Heart right ventricle (tissue), 16 donors: ENCODE measurements at regions not wholly inside any gene's neighbourhood (a gene's known extent, or its start where the extent isn't known, plus 50 kb on each side); places are given as distances from the start of the nearest gene placed in this dataset.

Source experiments
- ATAC-seq, 8 donors: fragments of 200-7000 bp; cut with Tn5 transposase; one replicate each; pipeline ENCODE4 v1.9.1; 2020; ENCODE audit warnings: mild to moderate bottlenecking in 8 of 8, moderate library complexity in 8 of 8, moderate number of reproducible peaks in 1 of 8
- DNase-seq, 2 donors: peaks; one replicate each; pipeline ENCODE4 v3.0.0-alpha.2; 2020
- H3K27ac ChIP-seq, 10 donors: fragments of 200-600 bp; sonication (generic) in 2 of 10; one replicate each; pipeline versions ENCODE4 v1.5.0 to v1.8.0; 2020 to 2022; ENCODE audit warnings: mild to moderate bottlenecking in 3 of 10
- H3K27me3 ChIP-seq, 7 donors: fragments of 200-600 bp; one replicate each; pipeline ENCODE4 v1.8.0; 2021 to 2022; ENCODE audit warnings: mild to moderate bottlenecking in 2 of 7
- H3K36me3 ChIP-seq, 9 donors: fragments of 200-600 bp; sonication (generic) in 1 of 9; one replicate each; pipeline versions ENCODE4 v1.5.0 to v1.8.0; 2020 to 2022; ENCODE audit warnings: mild to moderate bottlenecking in 2 of 9
- H3K4me1 ChIP-seq, 9 donors: fragments of 200-600 bp; sonication (generic) in 1 of 9; one replicate each; pipeline versions ENCODE4 v1.5.0 to v1.8.0; 2020 to 2022; ENCODE audit warnings: mild to moderate bottlenecking in 4 of 9
- H3K4me3 ChIP-seq, 10 donors: fragments of 200-600 bp; sonication (generic) in 2 of 10; one replicate each; pipeline versions ENCODE4 v1.5.0 to v1.8.0; 2020 to 2022; ENCODE audit warnings: mild to moderate bottlenecking in 7 of 10, moderate library complexity in 2 of 10
- H3K9me3 ChIP-seq, 11 donors: fragments of 200-600 bp in 10 of 11; sonication (generic) in 2 of 11; one replicate each; pipeline versions ENCODE4 v1.5.0 to v1.8.0; 2013 to 2022; ENCODE audit warnings: mild to moderate bottlenecking in 2 of 11, control low read depth in 1 of 11, moderate library complexity in 1 of 11
- CTCF ChIP-seq, 9 donors: fragments of 200-600 bp; sonication (generic) in 2 of 9; IDR thresholded peaks; one replicate each; pipeline versions ENCODE4 v1.5.0 to v1.8.0; 2021 to 2022; ENCODE audit warnings: antibody characterized with exemption in 9 of 9, mild to moderate bottlenecking in 5 of 9, moderate library complexity in 1 of 9
- WGBS, 2 donors: extraction: QIAGEN DNeasy Blood & Tissue Kit; methylation state at CpG; one replicate each; pipeline ENCODE4 v1.1.7; 2013; ENCODE audit warnings: inconsistent platforms in 1 of 2; 5-methylcytosine and 5-hydroxymethylcytosine counted together
- intact Hi-C, 10 donors: fragments of 100-400 bp; cut with DNase I; formaldehyde crosslinking; loops; one replicate each; pipeline versions ENCODE4 v1.11.1 to v1.14.2; 2022
- donor health status: Arrhythmogenic right ventricular cardiomyopathy.
- donor health status: ischemic (EF 13 %, LVEDD 7.1; RV severe dilation, severe dysfunction).
- donor health status: healthy with polysubstance abuse.
- donor health status: DM: no; HTN: yes; CAD: no.
- donor health status: DM: no; HTN: no; CAD: no.
- donor health status: ischemic (EF 25% LVEDD 6.9; RV normal size, moderate dysfunction).
- donor health status: ischemic (EF 25% LVEDD 5.7; RV mildly dilated, moderate dysfunction).
- donor health status: healthy.
- donor health status: DM: yes; HTN: yes; CAD: no.
- donor health status: Ischemic cardiomyopathy.
- donor health status: ischemic (EF 35%, LVEDD 5.7; RV mildly dilated, moderate dysfunction).
- donor health status: nonischemic (EF 11% LVEDD 7.7; RV severe dilation, severe dysfunction).
- donor health status: DM: yes; HTN: yes; CAD: no.
- donor health status: PGD.
- donor health status: ischemic (EF 29% LVEDD 5.4; RV normal size, mild dysfunction).
- donor health status: nonischemic (EF 23%, LVEDD 6.1; RV moderate dilation, normal function).

DNA sequence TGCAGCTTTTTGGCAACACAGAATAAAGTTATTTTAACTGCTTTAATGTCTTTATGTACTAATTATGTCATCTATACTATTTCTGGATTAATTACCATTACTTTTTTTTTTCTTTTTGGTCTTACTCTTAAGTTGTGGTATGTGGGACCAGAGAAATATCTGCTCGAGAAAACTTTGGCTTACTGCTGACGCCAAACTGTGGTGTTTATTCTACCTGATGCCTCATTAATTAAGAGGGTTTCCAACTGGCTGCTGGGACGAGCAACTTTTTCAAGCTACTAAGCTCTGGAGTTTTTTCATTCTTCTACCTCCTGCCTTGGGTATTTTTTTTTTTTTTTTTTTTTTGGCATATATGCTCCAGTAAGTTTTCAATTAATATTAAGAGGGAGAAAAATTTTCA, 1257.5 kb downstream of the FSCB start:
- H3K27me3 ChIP-seq: no peaks in the 10 kb centered on the region
- no peak overlapping the region for H3K4me3 ChIP-seq
- H3K27ac ChIP-seq: no peak overlapping the region
- no peaks in the 10 kb centered on the region for H3K4me1 ChIP-seq
- ATAC-seq (no peak), DNase-seq (no peak)
- H3K36me3 ChIP-seq: no peaks in the 10 kb centered on the region
- H3K9me3 ChIP-seq: peaks cover 0 to 13% (median 0%) of the 10 kb centered on the region in 11 donors
- intact Hi-C loops: no loop called here
- 48 to 65% methylated on average over 3 of the region's 3 CpGs for WGBS, 2 donors
- TF ChIP-seq CTCF (IDR thresholded peaks at IDR 0.05): no peak

- Histone ChIP-seq H3K36me3 (no peaks in the 10 kb centered on the region), H3K27ac (no peak overlapping the region), H3K4me1 (no peaks in the 10 kb centered on the region), H3K4me3 (no peak overlapping the region), H3K27me3 (no peaks in the 10 kb centered on the region), H3K9me3 (peaks cover 0 to 13% (median 0%) of the 10 kb centered on the region in 11 donors)
- TF ChIP-seq CTCF (IDR thresholded peaks at IDR 0.05): no peak
- intact Hi-C loops: no loop called here
- no peak for DNase-seq
- no peak for ATAC-seq
Observed at GRCh38 chr14:43249116-43249515, 1258.0 kb downstream of the FSCB start.

DNA sequence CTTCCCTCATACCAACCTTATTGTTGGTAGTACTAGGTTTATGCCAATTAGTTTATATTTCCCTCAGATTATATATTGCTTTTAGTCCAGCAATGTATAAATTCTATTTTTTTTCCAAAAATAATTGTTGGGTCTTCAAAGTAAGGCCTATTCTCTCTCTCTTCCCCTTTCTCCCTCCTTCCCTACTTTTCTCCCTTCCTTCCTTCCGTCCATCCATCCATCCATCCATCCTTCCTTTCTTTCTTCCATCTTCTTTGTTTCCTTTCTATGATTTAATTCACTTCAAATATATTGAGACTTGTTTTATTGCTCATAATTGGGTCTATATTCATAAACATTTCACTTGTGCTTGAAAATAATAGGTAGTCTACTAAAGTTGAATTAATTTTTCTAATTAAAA, 1259.2 kb downstream of the FSCB start:
- Histone ChIP-seq H3K27me3 (no peaks in the 10 kb centered on the region), H3K27ac (no peak overlapping the region), H3K4me1 (no peaks in the 10 kb centered on the region), H3K36me3 (no peaks in the 10 kb centered on the region), H3K9me3 (peaks cover 0 to 13% (median 0%) of the 10 kb centered on the region in 11 donors), H3K4me3 (no peak overlapping the region)
- DNase-seq (no peak), ATAC-seq (no peak)
- no peak for TF ChIP-seq CTCF (IDR thresholded peaks at IDR 0.05)
- 78 to 81% methylated on average over 1 of the region's 1 CpG for WGBS, 2 donors
- intact Hi-C loops: no loop called here

DNA sequence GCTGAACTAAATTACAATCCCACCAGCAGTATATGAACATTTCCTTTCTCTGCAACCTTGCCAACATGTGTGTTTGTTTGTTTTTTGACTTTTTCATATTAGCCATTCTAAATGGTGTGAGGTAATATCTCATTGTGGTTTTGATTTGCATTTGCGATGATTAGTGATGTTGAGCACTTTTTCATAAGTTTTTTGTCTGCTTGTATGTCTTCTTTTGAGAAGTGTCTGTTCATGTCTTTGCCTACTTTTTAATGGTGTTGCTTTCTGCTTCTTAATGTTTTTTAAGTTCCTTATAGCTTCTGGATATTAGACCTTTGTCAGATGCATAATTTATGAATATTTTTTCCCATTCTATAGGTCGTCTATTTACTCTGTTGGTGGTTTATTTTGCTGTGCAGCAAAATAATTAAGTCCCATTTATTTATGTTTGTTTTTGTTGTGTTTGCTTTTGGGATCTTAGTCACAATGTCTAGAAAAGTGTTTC, 1262.9 kb downstream of the FSCB start:
- ATAC-seq (no peak), DNase-seq (no peak)
- WGBS, 2 donors: 60 to 72% methylated on average over 2 of the region's 2 CpGs
- Histone ChIP-seq H3K27me3 (no peaks in the 10 kb centered on the region), H3K4me3 (no peak overlapping the region), H3K9me3 (peaks cover 0 to 13% (median 0%) of the 10 kb centered on the region in 11 donors), H3K27ac (no peak overlapping the region), H3K4me1 (no peaks in the 10 kb centered on the region), H3K36me3 (no peaks in the 10 kb centered on the region)
- no peak for TF ChIP-seq CTCF (IDR thresholded peaks at IDR 0.05)
- intact Hi-C loops: no loop called here
